ENCODE measurements at regions not wholly inside any gene's neighbourhood (a gene's known extent, or its start where the extent isn't known, plus 50 kb on each side); places are given as distances from the start of the nearest gene placed in this dataset.

DNA sequence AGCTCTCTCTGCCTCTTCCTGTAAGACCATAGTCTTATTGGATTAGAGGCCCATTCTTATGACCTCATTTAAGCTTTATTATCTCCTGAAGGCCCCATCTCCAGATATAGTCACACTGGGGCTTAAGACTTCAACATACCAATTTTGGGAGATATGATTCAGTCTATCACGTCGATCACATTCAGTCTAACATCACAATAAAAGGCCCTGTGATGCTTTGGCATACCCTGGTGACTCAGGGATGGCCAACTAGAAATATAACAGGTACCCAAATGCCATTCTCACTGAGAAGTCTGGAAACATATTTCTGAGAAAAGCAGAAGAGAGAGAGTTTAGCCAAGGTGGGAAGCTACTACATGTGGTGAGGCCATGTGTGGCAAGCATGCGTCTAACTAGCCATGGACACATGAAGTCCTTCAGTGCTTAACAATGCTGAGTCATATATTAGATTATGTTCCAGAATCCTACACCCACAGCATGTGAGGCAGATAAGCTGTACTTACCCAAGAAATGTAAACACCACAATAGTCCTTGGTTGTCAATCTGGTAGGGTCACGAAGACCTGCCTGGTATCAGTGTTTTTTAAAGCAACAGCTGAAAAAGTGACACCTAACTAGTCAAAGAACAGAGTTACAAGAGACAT is 485.1 kb downstream of the FOXO1 start:
- no peak for DNase-seq (ENCODE audit: low spot score)

DNA sequence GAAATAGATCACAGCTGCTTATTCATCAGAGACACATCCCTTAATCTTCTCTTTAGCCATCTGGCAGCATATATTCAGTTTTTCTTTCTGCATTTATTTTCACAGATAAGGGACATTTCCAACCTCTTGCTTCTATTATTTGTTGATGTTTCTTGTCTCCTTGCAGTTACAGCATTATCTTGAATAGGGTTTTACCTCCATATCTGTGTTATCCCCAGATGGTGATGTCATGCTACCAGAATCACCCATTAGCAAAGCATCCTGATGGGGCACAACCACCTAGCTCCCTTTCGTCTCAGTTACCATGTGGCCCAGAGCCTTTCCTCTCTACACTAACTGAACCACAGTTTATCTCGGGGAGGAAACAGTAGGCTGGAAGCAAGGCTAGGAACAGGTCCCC is 483.9 kb downstream of the FOXO1 start:
- DNase-seq (ENCODE audit: low spot score), result no peak
- TF ChIP-seq, protein P1, sequence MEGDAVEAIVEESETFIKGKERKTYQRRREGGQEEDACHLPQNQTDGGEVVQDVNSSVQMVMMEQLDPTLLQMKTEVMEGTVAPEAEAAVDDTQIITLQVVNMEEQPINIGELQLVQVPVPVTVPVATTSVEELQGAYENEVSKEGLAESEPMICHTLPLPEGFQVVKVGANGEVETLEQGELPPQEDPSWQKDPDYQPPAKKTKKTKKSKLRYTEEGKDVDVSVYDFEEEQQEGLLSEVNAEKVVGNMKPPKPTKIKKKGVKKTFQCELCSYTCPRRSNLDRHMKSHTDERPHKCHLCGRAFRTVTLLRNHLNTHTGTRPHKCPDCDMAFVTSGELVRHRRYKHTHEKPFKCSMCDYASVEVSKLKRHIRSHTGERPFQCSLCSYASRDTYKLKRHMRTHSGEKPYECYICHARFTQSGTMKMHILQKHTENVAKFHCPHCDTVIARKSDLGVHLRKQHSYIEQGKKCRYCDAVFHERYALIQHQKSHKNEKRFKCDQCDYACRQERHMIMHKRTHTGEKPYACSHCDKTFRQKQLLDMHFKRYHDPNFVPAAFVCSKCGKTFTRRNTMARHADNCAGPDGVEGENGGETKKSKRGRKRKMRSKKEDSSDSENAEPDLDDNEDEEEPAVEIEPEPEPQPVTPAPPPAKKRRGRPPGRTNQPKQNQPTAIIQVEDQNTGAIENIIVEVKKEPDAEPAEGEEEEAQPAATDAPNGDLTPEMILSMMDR (IDR thresholded peaks at IDR 0.05; ENCODE audit: extremely low read depth, missing control alignments), result no peak

More for the DNA sequence above, 485.1 kb downstream of the FOXO1 start:
- TF ChIP-seq, protein P1 (IDR thresholded peaks at IDR 0.05; ENCODE audit: extremely low read depth, missing control alignments), result no peak

DNA sequence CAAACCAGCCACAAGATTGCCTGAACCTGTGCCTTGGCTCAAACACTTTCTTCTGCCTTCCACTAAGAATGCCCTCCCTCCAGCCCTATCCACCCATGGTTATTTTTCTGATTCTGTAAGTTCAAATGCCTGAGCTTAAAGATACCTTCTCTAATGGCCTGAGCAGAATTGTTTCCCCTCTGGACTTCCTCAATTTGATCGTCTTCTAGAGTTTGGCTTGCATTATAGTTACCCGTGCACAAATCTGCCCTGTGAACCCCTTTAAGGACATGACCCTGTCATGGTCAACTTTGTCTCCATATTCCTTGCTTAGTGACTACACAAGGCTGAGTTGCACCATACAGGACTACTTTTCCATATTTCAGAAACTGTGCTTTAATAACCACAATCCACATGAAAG is 481.0 kb downstream of the FOXO1 start:
- DNase-seq (ENCODE audit: low spot score), result no peak
- TF ChIP-seq, protein P1 (IDR thresholded peaks at IDR 0.05; ENCODE audit: extremely low read depth, missing control alignments), result no peak

DNA sequence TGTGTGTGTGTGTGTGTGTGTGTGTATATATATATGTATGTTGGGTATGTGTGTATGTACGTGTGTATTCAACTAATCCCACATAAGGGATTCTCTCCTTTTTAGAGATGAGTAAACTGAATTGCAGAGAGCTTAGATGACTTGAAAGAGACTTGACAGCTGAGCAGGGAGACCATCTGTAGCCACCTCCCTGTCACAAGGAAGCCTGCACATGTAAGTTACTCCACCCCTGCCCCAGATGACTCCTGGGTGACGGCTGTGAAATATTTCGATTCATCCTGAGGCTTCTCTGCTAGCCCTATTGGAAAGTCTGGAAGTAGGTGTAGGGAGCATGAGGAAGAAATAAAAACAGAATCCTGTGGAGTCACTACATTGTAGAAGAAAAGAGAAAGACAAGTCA is 480.4 kb downstream of the FOXO1 start:
- DNase-seq (ENCODE audit: low spot score), result no peak
- TF ChIP-seq, protein P1 (IDR thresholded peaks at IDR 0.05; ENCODE audit: extremely low read depth, missing control alignments), result no peak

DNA sequence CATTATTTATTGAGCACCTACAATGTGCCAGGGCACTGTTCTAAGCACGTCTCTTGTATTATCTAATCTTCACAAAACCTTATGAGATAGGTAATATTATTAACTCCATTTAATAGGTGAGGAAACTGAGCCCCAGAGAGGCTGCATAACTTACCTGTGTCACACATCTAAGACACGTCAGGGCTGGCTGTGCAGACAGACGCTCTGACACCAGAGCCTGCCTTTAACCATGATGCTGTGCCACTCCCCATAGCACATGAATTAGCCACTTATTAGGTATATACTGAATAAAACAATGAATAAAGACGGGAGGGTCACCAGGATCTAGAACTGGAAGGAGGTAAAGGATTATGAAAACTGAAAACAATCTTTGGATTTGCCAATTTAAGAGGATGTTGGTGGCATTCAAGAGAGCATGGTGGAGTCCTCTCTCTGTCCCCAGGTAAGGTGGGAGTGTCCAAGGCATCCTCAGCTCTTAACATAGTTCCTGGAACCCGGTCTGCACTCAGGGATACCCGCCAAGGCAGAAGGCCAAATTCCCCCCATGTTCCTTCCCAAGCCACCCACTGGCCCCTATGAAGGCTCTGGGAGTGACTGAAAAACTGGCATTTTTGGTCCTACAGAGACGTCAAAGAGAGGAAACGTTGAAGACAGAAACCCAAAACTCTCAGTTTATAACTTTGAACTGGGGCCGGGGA is 479.7 kb downstream of the FOXO1 start:
- TF ChIP-seq, protein P1 (IDR thresholded peaks at IDR 0.05; ENCODE audit: extremely low read depth, missing control alignments), result no peak
- DNase-seq (ENCODE audit: low spot score), result no peak

DNA sequence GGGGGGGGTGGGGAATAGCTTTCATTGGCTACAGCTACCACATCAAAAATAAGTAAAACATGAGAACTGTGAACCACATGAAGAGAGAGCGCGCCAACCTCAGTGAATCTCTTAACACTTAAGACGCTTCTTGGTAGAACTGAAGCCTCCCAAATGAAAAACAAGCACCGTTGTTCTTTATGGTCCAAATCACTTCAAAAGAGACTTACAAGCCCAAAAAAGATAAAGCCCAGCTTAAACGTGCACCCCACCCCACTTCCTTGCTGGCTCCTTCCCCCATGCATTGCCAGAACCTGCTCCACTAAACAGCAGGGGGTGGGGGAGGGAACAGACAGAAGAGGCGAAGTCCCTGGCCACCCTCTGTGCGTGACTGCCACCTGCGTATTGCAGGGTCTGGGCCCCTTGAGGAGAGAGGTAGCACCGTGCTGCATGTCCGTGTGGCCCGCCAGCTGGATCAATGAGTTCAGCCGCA is 479.1 kb downstream of the FOXO1 start:
- DNase-seq (ENCODE audit: low spot score), result no peak
- TF ChIP-seq, protein P1 (IDR thresholded peaks at IDR 0.05; ENCODE audit: extremely low read depth, missing control alignments), result no peak

DNA sequence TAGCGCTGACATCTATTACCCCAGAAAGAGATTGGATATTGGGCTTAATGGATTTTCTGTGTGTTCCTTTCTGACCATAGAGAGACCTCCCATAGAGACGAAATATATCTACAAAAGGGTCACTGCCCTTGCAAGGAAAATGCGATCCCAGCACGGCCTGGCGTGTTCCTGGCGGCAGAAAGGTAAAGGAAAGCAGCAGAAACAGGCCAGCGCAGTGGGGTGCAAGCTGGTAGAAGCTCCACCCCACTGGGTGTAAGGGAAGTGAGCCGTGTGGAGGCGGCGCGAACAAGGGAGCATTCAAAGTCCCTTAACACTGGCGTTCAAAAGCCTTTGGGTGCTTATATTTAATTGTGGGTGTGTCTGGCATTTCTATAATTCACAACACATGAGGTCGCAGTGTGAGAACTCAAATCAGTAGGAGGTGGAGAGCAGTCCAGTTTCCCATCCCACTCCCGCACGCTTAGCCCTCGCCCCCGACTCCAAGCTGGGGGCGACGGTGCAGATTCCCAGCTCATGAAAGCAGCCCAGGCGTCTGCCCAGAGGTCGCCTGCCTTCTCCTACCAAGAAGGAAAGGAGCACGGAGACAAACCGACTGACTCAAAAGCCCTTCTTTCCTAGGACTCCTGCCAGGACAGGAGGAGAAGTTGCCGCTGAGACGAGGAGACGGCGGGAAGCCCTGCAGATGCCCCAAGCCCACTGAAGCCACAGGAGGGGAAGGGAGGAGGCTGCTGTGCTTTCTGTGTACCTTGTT is 478.4 kb downstream of the FOXO1 start:
- TF ChIP-seq, protein P1 (IDR thresholded peaks at IDR 0.05; ENCODE audit: extremely low read depth, missing control alignments), result no peak
- DNase-seq (ENCODE audit: low spot score), result no peak

Data from GM20000 (cell line).